ENCODE measurements at regions not wholly inside any gene's neighbourhood (a gene's known extent, or its start where the extent isn't known, plus 50 kb on each side); places are given as distances from the start of the nearest gene placed in this dataset.

GRCh38 chr3:165459111-165459510 lies 262.9 kb upstream of the SLITRK3 start:
- no peak for DNase-seq (ENCODE audit: low spot score in 2 of 2)
- intact Hi-C loops (cut with DNase I; ENCODE audit: low total_unique reads), result no loop called here
- WGBS, 2 donors, result 52 to 67% methylated on average over 4 of the region's 4 CpGs
- TF ChIP-seq, protein P1, sequence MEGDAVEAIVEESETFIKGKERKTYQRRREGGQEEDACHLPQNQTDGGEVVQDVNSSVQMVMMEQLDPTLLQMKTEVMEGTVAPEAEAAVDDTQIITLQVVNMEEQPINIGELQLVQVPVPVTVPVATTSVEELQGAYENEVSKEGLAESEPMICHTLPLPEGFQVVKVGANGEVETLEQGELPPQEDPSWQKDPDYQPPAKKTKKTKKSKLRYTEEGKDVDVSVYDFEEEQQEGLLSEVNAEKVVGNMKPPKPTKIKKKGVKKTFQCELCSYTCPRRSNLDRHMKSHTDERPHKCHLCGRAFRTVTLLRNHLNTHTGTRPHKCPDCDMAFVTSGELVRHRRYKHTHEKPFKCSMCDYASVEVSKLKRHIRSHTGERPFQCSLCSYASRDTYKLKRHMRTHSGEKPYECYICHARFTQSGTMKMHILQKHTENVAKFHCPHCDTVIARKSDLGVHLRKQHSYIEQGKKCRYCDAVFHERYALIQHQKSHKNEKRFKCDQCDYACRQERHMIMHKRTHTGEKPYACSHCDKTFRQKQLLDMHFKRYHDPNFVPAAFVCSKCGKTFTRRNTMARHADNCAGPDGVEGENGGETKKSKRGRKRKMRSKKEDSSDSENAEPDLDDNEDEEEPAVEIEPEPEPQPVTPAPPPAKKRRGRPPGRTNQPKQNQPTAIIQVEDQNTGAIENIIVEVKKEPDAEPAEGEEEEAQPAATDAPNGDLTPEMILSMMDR (IDR thresholded peaks at IDR 0.05), result no peak
- no peak overlapping the region for H3K4me3 ChIP-seq (ENCODE audit: low read depth, poor library complexity, severe bottlenecking)

- DNase-seq (ENCODE audit: low spot score in 2 of 2), result no peak
- 74 to 80% methylated on average over 6 of the region's 6 CpGs for WGBS, 2 donors
- H3K4me3 ChIP-seq (ENCODE audit: low read depth, poor library complexity, severe bottlenecking), result no peak overlapping the region
- TF ChIP-seq POLR2A (IDR thresholded peaks at IDR 0.05), result no peak
- TF ChIP-seq, protein P1 (IDR thresholded peaks at IDR 0.05), result no peak
- intact Hi-C loops (cut with DNase I; ENCODE audit: low total_unique reads), result no loop called here
Observed at GRCh38 chr3:165457096-165457495, 260.9 kb upstream of the SLITRK3 start.

- intact Hi-C loops (cut with DNase I; ENCODE audit: low total_unique reads), result no loop called here
- 84 to 89% methylated on average over 3 of the region's 3 CpGs for WGBS, 2 donors
- TF ChIP-seq POLR2A (IDR thresholded peaks at IDR 0.05), result no peak
- TF ChIP-seq, protein P1 (IDR thresholded peaks at IDR 0.05), result no peak
- DNase-seq (ENCODE audit: low spot score in 2 of 2), result no peak
- no peak overlapping the region for H3K4me3 ChIP-seq (ENCODE audit: low read depth, poor library complexity, severe bottlenecking)
Observed at GRCh38 chr3:165455793-165456192, 259.6 kb upstream of the SLITRK3 start.

GRCh38 chr3:165455360-165455759 lies 259.2 kb upstream of the SLITRK3 start:
- no peak for TF ChIP-seq POLR2A (IDR thresholded peaks at IDR 0.05)
- TF ChIP-seq, protein P1 (IDR thresholded peaks at IDR 0.05), result no peak
- WGBS, 2 donors, result 88 to 95% methylated on average over 2 of the region's 2 CpGs
- no peak overlapping the region for H3K4me3 ChIP-seq (ENCODE audit: low read depth, poor library complexity, severe bottlenecking)
- intact Hi-C loops (cut with DNase I; ENCODE audit: low total_unique reads), result no loop called here
- DNase-seq (ENCODE audit: low spot score in 2 of 2), result no peak

DNA sequence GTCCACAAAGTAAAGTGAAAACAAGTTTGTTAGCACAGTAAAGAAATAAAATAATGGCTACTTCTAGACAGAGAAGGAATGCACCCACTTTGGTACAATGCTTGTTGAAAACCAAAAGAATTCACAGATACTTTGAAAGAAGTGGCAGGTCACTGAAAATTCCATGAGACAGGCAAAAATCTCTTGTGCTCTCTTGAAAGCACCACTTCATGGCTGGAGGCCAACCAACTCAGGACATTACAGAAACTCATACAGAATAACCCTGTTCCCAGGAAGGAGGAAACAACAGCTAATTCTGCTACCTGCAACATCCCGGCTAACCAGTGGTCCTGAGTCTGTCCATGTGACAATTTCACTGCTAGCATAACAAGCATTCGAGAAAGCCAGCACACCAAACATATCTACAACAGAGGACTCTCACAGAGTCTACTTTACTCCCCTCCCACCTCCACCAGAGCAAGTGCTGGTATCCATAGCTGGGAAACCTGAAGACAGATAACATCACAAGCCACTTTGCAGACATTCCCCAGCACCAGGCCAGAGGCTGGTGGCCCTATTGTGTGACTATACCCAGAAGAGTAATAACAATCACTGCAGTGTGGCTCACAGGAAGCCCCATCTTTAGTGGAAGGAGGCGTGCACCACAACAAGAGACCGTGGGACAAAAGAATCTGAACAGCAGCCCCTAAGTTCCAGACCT lies 255.3 kb upstream of the SLITRK3 start:
- 73 to 92% methylated on average over 4 of the region's 4 CpGs for WGBS, 2 donors
- TF ChIP-seq POLR2A (IDR thresholded peaks at IDR 0.05), result no peak
- TF ChIP-seq, protein P1 (IDR thresholded peaks at IDR 0.05), result no peak
- no peak overlapping the region for H3K4me3 ChIP-seq (ENCODE audit: low read depth, poor library complexity, severe bottlenecking)
- DNase-seq (ENCODE audit: low spot score in 2 of 2), result no peak
- intact Hi-C loops (cut with DNase I; ENCODE audit: low total_unique reads), result no loop called here

- 79 to 89% methylated on average over 3 of the region's 3 CpGs for WGBS, 2 donors
- TF ChIP-seq, protein P1 (IDR thresholded peaks at IDR 0.05), result no peak
- no peak for TF ChIP-seq POLR2A (IDR thresholded peaks at IDR 0.05)
- DNase-seq (ENCODE audit: low spot score in 2 of 2), result no peak
- intact Hi-C loops (cut with DNase I; ENCODE audit: low total_unique reads), result no loop called here
- H3K4me3 ChIP-seq (ENCODE audit: low read depth, poor library complexity, severe bottlenecking), result no peak overlapping the region
Observed at GRCh38 chr3:165446555-165446954, 250.4 kb upstream of the SLITRK3 start.

Data from lower leg skin (tissue), 4 donors.